ENCODE measurements at regions not wholly inside any gene's neighbourhood (a gene's known extent, or its start where the extent isn't known, plus 50 kb on each side); places are given as distances from the start of the nearest gene placed in this dataset.

DNA sequence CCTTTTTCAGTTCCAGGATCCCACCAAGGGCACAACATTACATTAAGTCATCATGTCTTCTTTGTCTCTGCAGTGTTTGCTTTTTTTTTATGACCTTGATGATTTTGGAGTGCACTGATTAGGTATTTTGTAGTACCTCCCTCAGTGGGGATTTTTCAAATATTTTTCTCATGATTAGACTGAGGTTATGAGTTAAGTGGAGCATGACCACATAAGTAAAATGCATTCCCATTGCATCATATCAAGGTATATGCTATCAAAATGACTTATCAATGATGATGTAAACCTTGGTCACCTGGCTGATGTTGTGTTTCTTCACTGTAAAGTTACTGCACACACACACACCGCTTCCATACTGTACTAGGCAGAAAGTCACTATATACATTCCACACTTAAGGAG is 96.7 kb upstream of the TRPC4 start:
- TF ChIP-seq, protein P1, sequence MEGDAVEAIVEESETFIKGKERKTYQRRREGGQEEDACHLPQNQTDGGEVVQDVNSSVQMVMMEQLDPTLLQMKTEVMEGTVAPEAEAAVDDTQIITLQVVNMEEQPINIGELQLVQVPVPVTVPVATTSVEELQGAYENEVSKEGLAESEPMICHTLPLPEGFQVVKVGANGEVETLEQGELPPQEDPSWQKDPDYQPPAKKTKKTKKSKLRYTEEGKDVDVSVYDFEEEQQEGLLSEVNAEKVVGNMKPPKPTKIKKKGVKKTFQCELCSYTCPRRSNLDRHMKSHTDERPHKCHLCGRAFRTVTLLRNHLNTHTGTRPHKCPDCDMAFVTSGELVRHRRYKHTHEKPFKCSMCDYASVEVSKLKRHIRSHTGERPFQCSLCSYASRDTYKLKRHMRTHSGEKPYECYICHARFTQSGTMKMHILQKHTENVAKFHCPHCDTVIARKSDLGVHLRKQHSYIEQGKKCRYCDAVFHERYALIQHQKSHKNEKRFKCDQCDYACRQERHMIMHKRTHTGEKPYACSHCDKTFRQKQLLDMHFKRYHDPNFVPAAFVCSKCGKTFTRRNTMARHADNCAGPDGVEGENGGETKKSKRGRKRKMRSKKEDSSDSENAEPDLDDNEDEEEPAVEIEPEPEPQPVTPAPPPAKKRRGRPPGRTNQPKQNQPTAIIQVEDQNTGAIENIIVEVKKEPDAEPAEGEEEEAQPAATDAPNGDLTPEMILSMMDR (IDR thresholded peaks at IDR 0.05): no peak
- TF ChIP-seq POLR2A (IDR thresholded peaks at IDR 0.05): no peak

All from uterus (tissue), 2 donors.